ENCODE measurements at regions not wholly inside any gene's neighbourhood (a gene's known extent, or its start where the extent isn't known, plus 50 kb on each side); places are given as distances from the start of the nearest gene placed in this dataset.

DNA sequence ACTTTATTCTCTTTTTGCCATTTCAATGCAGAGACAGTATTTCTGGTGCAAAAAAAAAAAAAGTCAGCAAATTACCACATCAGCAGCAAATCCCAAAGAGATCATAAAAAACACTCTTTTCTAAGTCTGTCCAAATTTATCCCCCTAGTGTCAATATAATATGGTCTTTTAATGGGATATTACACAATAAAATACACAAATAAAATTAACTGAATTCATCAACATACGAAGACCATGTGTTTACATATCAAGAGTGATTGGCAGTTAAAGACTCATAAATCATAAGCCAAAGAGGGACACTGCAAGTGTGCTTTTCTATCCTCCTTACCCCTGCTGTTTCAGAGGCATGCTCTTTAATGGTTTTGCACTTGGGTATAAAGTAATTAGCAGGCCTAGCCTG lies 340.2 kb upstream of the DKK2 start (continued):
- TF ChIP-seq ZNF462 (CRISPR knock-in tag; IDR thresholded peaks at IDR 0.05) (no peak), ZNF331 (CRISPR knock-in tag; IDR thresholded peaks at IDR 0.05; ENCODE audit: low read depth) (no peak), ETS1 (IDR thresholded peaks at IDR 0.05) (no peak)

DNA sequence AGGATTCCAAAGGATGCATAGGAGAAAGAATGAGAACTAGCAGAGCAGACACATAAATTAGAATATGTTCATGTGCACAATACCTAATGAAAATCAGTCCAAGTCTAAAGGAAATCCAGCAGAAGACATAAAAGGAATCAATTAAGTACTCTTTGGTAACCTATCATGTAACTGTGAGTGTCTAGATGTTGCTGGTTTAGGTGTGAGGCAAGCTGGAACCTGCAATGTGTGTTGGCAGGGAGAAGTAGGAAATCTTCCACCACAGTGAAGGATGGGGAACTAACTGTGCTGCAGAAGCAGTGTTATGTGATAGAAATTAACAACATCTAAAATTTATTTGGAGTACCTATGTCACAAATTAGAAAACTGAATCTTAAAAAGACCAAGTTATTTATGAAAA lies 330.8 kb upstream of the DKK2 start:
- no peak for ATAC-seq

More for the DNA sequence above, 330.8 kb upstream of the DKK2 start:
- Histone ChIP-seq H3K27ac (ENCODE audit: low read depth) (no peak overlapping the region), H3F3A (replicated peaks; ENCODE audit: low read depth) (no peaks in the 10 kb centered on the region), H4K20me1 (replicated peaks; ENCODE audit: insufficient read depth) (no peaks in the 10 kb centered on the region), H3K4me1 (ENCODE audit: insufficient read depth) (peaks cover 4% of the 10 kb centered on the region; the same call in 1 of the 2 replicates), H3K4me2 (no peak overlapping the region), H3K4me3 (no peak overlapping the region), H3K36me3 (ENCODE audit: insufficient read depth) (no peaks in the 10 kb centered on the region), H2AFZ (no peak overlapping the region), H3K27me3 (ENCODE audit: insufficient read depth) (no peaks in the 10 kb centered on the region), H3K79me2 (replicated peaks; ENCODE audit: insufficient read depth) (no peaks in the 10 kb centered on the region), H3K9me2 (ENCODE audit: insufficient read depth) (no peaks in the 10 kb centered on the region)
- Mint-ChIP-seq H3K4me3 (no peak overlapping the region), H3K27ac (no peak overlapping the region), H3K9me3 (no peaks in the 10 kb centered on the region), H3K4me1 (peaks cover 17% of the 10 kb centered on the region), H3K36me3 (ENCODE audit: low read depth) (no peaks in the 10 kb centered on the region), H3K27me3 (ENCODE audit: insufficient read depth, low read depth, poor library complexity) (no peaks in the 10 kb centered on the region)
- no peak for DNase-seq (ENCODE audit: low spot score)
- TF ChIP-seq ETS1 (IDR thresholded peaks at IDR 0.05), result no peak
- no peak for TF ChIP-seq POLR2AphosphoS5 (IDR thresholded peaks at IDR 0.05; ENCODE audit: low read depth)
- TF ChIP-seq STAT1 (IDR thresholded peaks at IDR 0.05; ENCODE audit: unreplicated experiment), result no peak
- no peak for TF ChIP-seq CTCF (conservative IDR thresholded peaks at IDR 0.05; ENCODE audit: low read depth in 2 of 2)
- no peak for TF ChIP-seq NANOG (IDR thresholded peaks at IDR 0.05; ENCODE audit: borderline replicate concordance)
- TF ChIP-seq ZNF114 (CRISPR knock-in tag; IDR thresholded peaks at IDR 0.05), result no peak
- TF ChIP-seq EZH2phosphoT487 (IDR thresholded peaks at IDR 0.05; ENCODE audit: unreplicated experiment), result no peak
- no peak for TF ChIP-seq JUNB (IDR thresholded peaks at IDR 0.05; ENCODE audit: unreplicated experiment)
- no peak for TF ChIP-seq ZNF331 (CRISPR knock-in tag; IDR thresholded peaks at IDR 0.05; ENCODE audit: low read depth)

All from GM23338 (cell line).